IMR-90 (cell line): ENCODE measurements at regions not wholly inside any gene's neighbourhood (a gene's known extent, or its start where the extent isn't known, plus 50 kb on each side); places are given as distances from the start of the nearest gene placed in this dataset.

Experiments
- ATAC-seq: fragments of 200-7000 bp; cut with Tn5 transposase; 2 replicates; pipeline ENCODE4 v1.9.1; 2020; ENCODE audit warnings: low read depth, mild to moderate bottlenecking, moderate library complexity
- BruUV-seq: library from RNA; stranded (reverse); fragments of 400-500 nt; replicated peaks from 2 replicates; lab custom pipeline; 2021; lab: Mats Ljungman, UMichigan
- CTCF ChIA-PET: fragments of 300-600 bp; formaldehyde crosslinking; extraction: SDS; loops from one replicate; lab custom pipeline; 2021; ENCODE audit warnings: antibody characterized with exemption; lab: Yijun Ruan, JAX
- POLR2A ChIA-PET: fragments of 300-600 bp; sonication (Branson Sonifier 250); formaldehyde crosslinking; loops from one replicate; lab custom pipeline; 2022; ENCODE audit warnings: antibody characterized with exemption; ENCODE audit not compliant: unreplicated experiment; lab: Charles Lee
- DNase-seq: peaks from one replicate; pipeline ENCODE4 v3.0.0; 2013
- H2AFZ ChIP-seq: replicated peaks from 2 replicates; pipeline ENCODE3; 2013; ENCODE audit warnings: low read length, mild to moderate bottlenecking; ENCODE audit not compliant: poor library complexity
- H2AK5ac ChIP-seq: 2 replicates; pipeline ENCODE4 v1.6.1; 2013; ENCODE audit warnings: low read depth, low read length, inconsistent platforms
- H2AK9ac ChIP-seq: replicated peaks from 2 replicates; pipeline ENCODE3; 2013; ENCODE audit warnings: mild to moderate bottlenecking, low read depth, low read length, moderate library complexity; ENCODE audit not compliant: poor library complexity
- H2BK120ac ChIP-seq: 2 replicates; pipeline ENCODE4 v1.6.1; 2013; ENCODE audit warnings: low read depth, low read length, inconsistent platforms
- H2BK15ac ChIP-seq: 3 replicates; pipeline ENCODE4 v1.6.1; 2013; ENCODE audit warnings: low read depth, low read length, inconsistent platforms
- H2BK20ac ChIP-seq: 2 replicates; pipeline ENCODE4 v1.6.1; 2013; ENCODE audit warnings: low read depth, mild to moderate bottlenecking, inconsistent platforms, low read length, moderate library complexity
- H2BK5ac ChIP-seq: 2 replicates; pipeline ENCODE4 v1.6.1; 2013; ENCODE audit warnings: mild to moderate bottlenecking, low read depth, low read length, inconsistent platforms; ENCODE audit not compliant: poor library complexity, severe bottlenecking
- H3K14ac ChIP-seq: replicated peaks from 2 replicates; pipeline ENCODE4 v1.6.1; 2013; ENCODE audit warnings: low read depth, low read length, inconsistent platforms
- H3K18ac ChIP-seq: 2 replicates; pipeline ENCODE4 v1.6.1; 2013; ENCODE audit warnings: low read depth, low read length, control low read depth
- H3K23ac ChIP-seq: 2 replicates; pipeline ENCODE4 v1.6.1; 2013; ENCODE audit warnings: low read depth, low read length, inconsistent platforms
- H3K27ac ChIP-seq: 2 replicates; pipeline ENCODE4 v1.5.1; 2013; ENCODE audit warnings: mild to moderate bottlenecking, control low read depth, low read length; ENCODE audit not compliant: insufficient read depth
- H3K27me3 ChIP-seq: 2 replicates; pipeline ENCODE4 v1.6.1; 2013; ENCODE audit warnings: low read length; ENCODE audit not compliant: control insufficient read depth, insufficient read depth
- H3K36me3 ChIP-seq: 2 replicates; pipeline ENCODE4 v1.6.1; 2013; ENCODE audit warnings: low read length, mixed read lengths; ENCODE audit not compliant: control insufficient read depth, insufficient read depth
- H3K4ac ChIP-seq: 2 replicates; pipeline ENCODE4 v1.6.1; 2013; ENCODE audit warnings: low read depth, low read length, inconsistent platforms
- H3K4me1 ChIP-seq: 2 replicates; pipeline ENCODE4 v1.6.1; 2013; ENCODE audit warnings: low read length, mixed read lengths; ENCODE audit not compliant: control insufficient read depth, insufficient read depth
- H3K4me2 ChIP-seq: 2 replicates; pipeline ENCODE4 v1.6.1; 2013; ENCODE audit warnings: low read depth, mild to moderate bottlenecking, control low read depth, low read length, moderate library complexity
- H3K4me3 ChIP-seq: 2 replicates; pipeline ENCODE4 v1.5.1; 2013; ENCODE audit warnings: low read depth, mild to moderate bottlenecking, control low read depth, low read length, moderate library complexity; ENCODE audit not compliant: insufficient read depth
- H3K56ac ChIP-seq: 2 replicates; pipeline ENCODE4 v1.6.1; 2013; ENCODE audit warnings: low read length, inconsistent platforms; ENCODE audit not compliant: insufficient read depth; ENCODE audit errors: extremely low read depth
- H3K79me1 ChIP-seq, 2 experiments: 2 replicates each; pipeline ENCODE4 v1.6.1; 2013; ENCODE audit warnings: low read length in 2 of 2, inconsistent platforms in 1 of 2, low read depth in 1 of 2
- H3K9ac ChIP-seq: 2 replicates; pipeline ENCODE4 v1.6.1; 2013; ENCODE audit warnings: low read depth, low read length, control low read depth
- H3K9me1 ChIP-seq: 2 replicates; pipeline ENCODE4 v1.6.1; 2013; ENCODE audit warnings: low read length, inconsistent platforms; ENCODE audit not compliant: insufficient read depth
- H3K9me3 ChIP-seq: 2 replicates; pipeline ENCODE4 v1.6.1; 2013; ENCODE audit warnings: low read length; ENCODE audit not compliant: control insufficient read depth, insufficient read depth
- H4K20me1 ChIP-seq: 2 replicates; pipeline ENCODE4 v1.6.1; 2013; ENCODE audit warnings: low read length, inconsistent platforms; ENCODE audit not compliant: insufficient read depth
- H4K5ac ChIP-seq: 2 replicates; pipeline ENCODE4 v1.6.1; 2013; ENCODE audit warnings: mild to moderate bottlenecking, low read depth, low read length, control low read depth
- H4K8ac ChIP-seq, 2 experiments: 2 replicates each; pipeline ENCODE4 v1.6.1; 2013; ENCODE audit warnings: low read depth in 2 of 2, low read length in 2 of 2, control low read depth in 1 of 2, inconsistent platforms in 1 of 2
- H4K91ac ChIP-seq: 2 replicates; pipeline ENCODE4 v1.6.1; 2013; ENCODE audit warnings: low read depth, low read length, inconsistent platforms; ENCODE audit not compliant: insufficient read depth
- CEBPB ChIP-seq: IDR thresholded peaks from 2 replicates; pipeline ENCODE4 v1.6.1; 2012; ENCODE audit warnings: low read depth, low read length, improper control_type of control experiment
- CHD1 ChIP-seq: IDR thresholded peaks from 2 replicates; pipeline ENCODE4 v1.6.1; 2012; ENCODE audit warnings: low read depth, low read length, improper control_type of control experiment
- CTCF ChIP-seq: conservative IDR thresholded peaks from 2 replicates; pipeline ENCODE4 v1.5.1; 2012; ENCODE audit warnings: mild to moderate bottlenecking, low read depth, low read length, improper control_type of control experiment
- ELK1 ChIP-seq: fragments of 150-350 bp; IDR thresholded peaks from 2 replicates; pipeline ENCODE4 v1.6.1; 2016; ENCODE audit warnings: low read depth, mild to moderate bottlenecking, low read length, moderate library complexity, borderline replicate concordance
- FOS ChIP-seq: fragments of 150-350 bp; IDR thresholded peaks from 2 replicates; pipeline ENCODE4 v1.6.1; 2016; ENCODE audit warnings: low read depth, low read length
- MAFK ChIP-seq: IDR thresholded peaks from 2 replicates; pipeline ENCODE4 v1.6.1; 2012; ENCODE audit warnings: low read depth, low read length, improper control_type of control experiment
- MAZ ChIP-seq: IDR thresholded peaks from 2 replicates; pipeline ENCODE4 v1.6.1; 2012; ENCODE audit warnings: low read depth, mild to moderate bottlenecking, low read length, improper control_type of control experiment, moderate library complexity, borderline replicate concordance
- MXI1 ChIP-seq: IDR thresholded peaks from 2 replicates; pipeline ENCODE4 v1.6.1; 2012; ENCODE audit warnings: low read depth, mild to moderate bottlenecking, low read length, moderate library complexity, borderline replicate concordance
- NFE2L2 ChIP-seq: fragments of 150-350 bp; IDR thresholded peaks from 2 replicates; pipeline ENCODE4 v1.6.1; 2016; ENCODE audit warnings: low read depth, mild to moderate bottlenecking, low read length
- POLR2A ChIP-seq: IDR thresholded peaks from 2 replicates; pipeline ENCODE4 v1.6.1; 2012; ENCODE audit warnings: mild to moderate bottlenecking, low read depth, low read length
- RAD21 ChIP-seq: IDR thresholded peaks from 2 replicates; pipeline ENCODE4 v1.6.1; 2012; ENCODE audit warnings: low read length, improper control_type of control experiment
- RCOR1 ChIP-seq: IDR thresholded peaks from 2 replicates; pipeline ENCODE4 v1.6.1; 2012; ENCODE audit warnings: mild to moderate bottlenecking, low read length, improper control_type of control experiment; ENCODE audit not compliant: insufficient replicate concordance
- RFX5 ChIP-seq: IDR thresholded peaks from 2 replicates; pipeline ENCODE4 v1.8.0; 2012; ENCODE audit warnings: low read depth, mild to moderate bottlenecking, low read length, moderate library complexity
- SMC3 ChIP-seq: fragments of 150-350 bp; IDR thresholded peaks from 2 replicates; pipeline ENCODE4 v1.6.1; 2016; ENCODE audit warnings: low read depth, mild to moderate bottlenecking, antibody characterized with exemption, low read length, moderate library complexity
- USF2 ChIP-seq: fragments of 150-350 bp; IDR thresholded peaks from 2 replicates; pipeline ENCODE4 v1.6.1; 2017; ENCODE audit warnings: mild to moderate bottlenecking, antibody characterized with exemption, low read length, low read depth
- WGBS, 2 experiments: methylation state at CpG; one replicate each; pipeline versions ENCODE4 v1.1.5 to v1.1.7; 2013; ENCODE audit warnings: missing lambda C conversion rate in 2 of 2; ENCODE audit not compliant: insufficient read length in 1 of 2; ENCODE audit errors: extremely low coverage in 2 of 2; 5-methylcytosine and 5-hydroxymethylcytosine counted together
- dilution Hi-C: fragments of 300-500 bp; cut with HindIII; formaldehyde crosslinking; loops from one replicate; pipeline ENCODE4 v1.14.3; 2018; ENCODE audit warnings: low sequenced_read_pairs; ENCODE audit not compliant: unreplicated experiment
- in situ Hi-C: fragments of 300-500 bp; cut with MboI; formaldehyde crosslinking; loops from 3 replicates; pipeline ENCODE4 v1.14.3; 2019; ENCODE audit warnings: low sequenced_read_pairs, inconsistent platforms, mixed read lengths
- intact Hi-C: fragments of 100-400 bp; cut with micrococcal nuclease; formaldehyde crosslinking; loops from 2 replicates; pipeline ENCODE4 v1.10.0; 2022

GRCh38 chr13:99883805-99884204 lies 87.8 kb downstream of the ZIC5 start:
- no CpG with 5 or more reads among the region's 2 CpGs for WGBS, 2 experiments
- TF ChIP-seq CEBPB: no peak
- TF ChIP-seq FOS: no peak
- no peak for TF ChIP-seq SMC3
- TF ChIP-seq RAD21: no peak
- no peak for TF ChIP-seq MAFK
- TF ChIP-seq MAZ: no peak
- no peak for TF ChIP-seq RFX5
- TF ChIP-seq POLR2A: no peak
- no peak for TF ChIP-seq USF2
- TF ChIP-seq MXI1: no peak
- no peak for TF ChIP-seq CHD1
- no peak for TF ChIP-seq NFE2L2
- no peak for TF ChIP-seq RCOR1
- no peak for TF ChIP-seq ELK1
- no peak for TF ChIP-seq CTCF
- CTCF ChIA-PET: no interaction called here

More at GRCh38 chr13:99883805-99884204, 87.8 kb downstream of the ZIC5 start:
- Histone ChIP-seq H2AK9ac (no peak overlapping the region), H3K56ac (no peak overlapping the region), H3K27me3 (peaks cover 6% of the 10 kb centered on the region; the same call in 1 of the 2 replicates), H2BK20ac (no peak overlapping the region), H3K36me3 (no peaks in the 10 kb centered on the region), H3K79me1 (no peaks in the 10 kb centered on the region), H4K8ac (no peak overlapping the region), H3K4me2 (no peak overlapping the region), H2AK5ac (no peak overlapping the region), H2BK15ac (no peak overlapping the region), H3K4me3 (no peak overlapping the region), H3K9me3 (no peaks in the 10 kb centered on the region), H3K9me1 (no peaks in the 10 kb centered on the region), H2AFZ (no peak overlapping the region), H3K18ac (no peak overlapping the region), H3K4ac (no peak overlapping the region), H4K91ac (no peak overlapping the region), H3K4me1 (no peaks in the 10 kb centered on the region), H2BK120ac (no peak overlapping the region), H2BK5ac (no peak overlapping the region), H4K5ac (no peak overlapping the region), H3K23ac (no peak overlapping the region), H3K27ac (no peak overlapping the region), H4K20me1 (no peaks in the 10 kb centered on the region), H3K14ac (no peak overlapping the region), H3K9ac (no peak overlapping the region)
- dilution Hi-C loops: no loop called here
- intact Hi-C loops: no loop called here
- POLR2A ChIA-PET: no interaction called here
- DNase-seq (no peak), ATAC-seq (no peak)
- in situ Hi-C loops: no loop called here
- BruUV-seq: no TSS peak
